NCI-H146 treated with DMSO at 0.1 percent for 48 hours (cell line): ENCODE measurements at regions not wholly inside any gene's neighbourhood (a gene's known extent, or its start where the extent isn't known, plus 50 kb on each side); places are given as distances from the start of the nearest gene placed in this dataset.

ENCODE experiments used
- DNase-seq: peaks from one replicate; lab custom pipeline; 2025; ENCODE audit not compliant: unreplicated experiment; lab: John Stamatoyannopoulos, UW

DNA sequence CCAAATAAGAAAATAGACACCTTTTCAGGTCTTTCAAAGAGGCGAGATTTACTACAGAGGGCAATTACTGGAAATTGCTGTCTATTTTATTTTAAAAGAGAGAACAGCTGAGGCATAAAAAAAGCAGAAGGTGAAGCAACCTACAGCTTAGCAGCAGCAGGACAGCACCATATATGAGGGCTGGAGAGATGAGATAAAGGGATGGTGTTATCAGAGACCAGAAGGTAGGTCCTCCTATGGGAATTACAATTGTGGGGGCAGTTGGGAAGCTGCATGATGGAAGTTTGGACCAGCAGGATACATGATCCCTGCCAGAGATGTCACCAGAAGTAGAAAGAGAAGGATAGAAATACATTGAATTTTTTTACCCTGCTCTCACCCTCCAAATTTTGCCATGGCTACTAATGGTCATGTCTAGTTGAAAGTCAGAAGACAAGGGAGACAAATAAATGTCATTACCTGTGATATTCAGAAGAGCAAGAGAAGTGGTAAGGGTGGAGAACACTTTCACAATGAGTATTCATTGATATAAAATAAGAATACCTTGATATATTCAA is 77.2 kb upstream of the CALCR start:
- DNase-seq = no peak

DNA sequence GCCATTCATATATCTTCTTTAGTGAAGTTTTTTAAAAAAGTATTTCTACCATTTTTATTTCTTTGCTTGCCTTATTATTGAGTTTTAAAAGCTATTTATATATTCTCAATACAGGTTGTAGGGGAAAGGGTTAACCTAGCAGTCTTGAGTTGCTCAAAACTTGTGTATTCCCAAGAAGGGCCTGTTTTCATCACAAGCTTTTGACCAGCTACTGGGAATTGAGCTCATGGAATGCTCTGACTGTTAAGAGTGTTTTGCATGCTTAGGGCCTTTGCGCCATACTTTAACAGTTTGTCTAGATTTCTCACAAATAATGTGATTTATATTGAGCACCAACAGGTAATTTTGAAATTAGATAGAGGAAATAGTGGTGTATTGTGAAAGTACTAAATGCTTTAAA is 72.0 kb upstream of the CALCR start:
- no peak for DNase-seq

DNA sequence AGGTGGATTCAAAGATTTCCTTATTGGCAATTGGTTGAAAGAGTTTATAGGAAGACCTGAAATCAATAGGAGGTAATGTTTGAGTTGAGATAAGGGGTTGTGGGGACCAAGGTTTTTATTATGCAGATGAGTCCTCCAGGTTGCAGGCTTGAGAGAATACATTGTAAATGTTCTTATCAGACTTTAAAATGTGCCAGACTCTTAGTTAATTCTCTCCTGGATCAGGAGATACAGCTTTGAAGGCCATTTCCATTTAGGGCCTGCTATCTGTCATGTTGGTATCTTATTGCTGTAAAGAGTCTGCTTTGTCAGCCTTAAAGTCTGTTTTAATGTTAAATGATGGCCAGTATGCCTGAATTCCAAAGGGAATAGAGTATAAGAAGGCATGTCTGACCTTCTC is 61.8 kb upstream of the CALCR start:
- no peak for DNase-seq

DNA sequence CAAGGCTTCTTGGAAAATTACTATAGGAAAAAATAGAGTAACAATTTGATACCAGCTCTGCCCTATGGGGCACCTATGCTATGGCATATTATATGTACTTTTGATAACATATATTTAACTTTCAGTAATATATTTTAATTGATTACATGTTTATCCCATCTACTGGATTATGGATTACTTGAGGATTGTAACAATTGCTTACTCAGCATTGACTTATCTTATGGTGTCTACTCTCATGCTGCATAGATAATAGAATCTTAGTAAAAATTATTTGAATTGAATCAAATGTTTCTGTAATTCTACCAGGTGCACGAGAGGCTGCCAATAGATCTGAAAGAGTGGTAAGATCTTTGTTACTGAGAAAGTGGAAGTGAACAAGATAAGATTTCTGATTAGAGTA is 57.8 kb upstream of the CALCR start:
- no peak for DNase-seq

DNA sequence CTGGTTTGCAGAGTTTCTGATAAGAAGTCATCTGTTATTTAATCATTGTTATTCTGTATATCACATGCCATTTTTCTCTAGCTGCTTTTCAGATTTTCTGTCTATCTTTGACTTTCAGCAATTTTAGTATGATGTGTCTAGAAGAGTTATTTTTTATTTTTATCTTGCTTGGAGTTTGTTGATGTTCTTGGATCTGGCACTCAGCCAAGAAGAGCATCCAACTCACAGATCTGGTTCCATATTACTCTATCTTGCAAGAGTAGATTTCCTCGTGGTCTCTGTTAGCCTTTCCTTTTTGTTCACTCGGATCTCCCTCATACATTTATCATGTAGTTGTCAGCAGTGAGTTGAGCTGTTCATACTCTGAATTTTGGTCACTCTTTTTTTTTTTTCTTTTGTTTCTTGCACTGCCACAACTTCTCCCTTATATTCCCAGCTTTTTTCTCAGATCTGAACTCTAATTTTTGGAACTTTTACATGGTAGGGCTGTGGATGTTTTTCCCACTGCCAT is 54.8 kb upstream of the CALCR start:
- no peak for DNase-seq

DNA sequence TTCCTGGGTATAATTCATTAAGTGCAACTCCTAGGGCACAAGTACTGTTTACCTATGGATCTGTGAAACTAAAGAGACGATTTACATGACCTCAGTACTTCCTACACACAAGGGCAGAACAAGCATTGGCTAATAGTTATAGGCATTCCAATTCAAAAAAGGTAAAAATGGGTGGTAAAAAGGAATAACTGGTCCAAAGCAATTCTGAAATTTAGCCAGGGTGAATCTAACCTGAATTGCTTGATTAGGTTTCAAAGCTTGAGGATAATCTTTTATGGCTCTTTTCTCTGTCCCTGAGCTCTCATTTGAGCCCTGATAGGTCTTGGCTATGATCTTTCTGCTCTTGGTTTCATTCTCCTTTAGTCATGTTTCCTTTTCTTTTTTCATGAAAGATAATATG is 52.3 kb upstream of the CALCR start:
- no peak for DNase-seq
